ENCODE measurements at regions not wholly inside any gene's neighbourhood (a gene's known extent, or its start where the extent isn't known, plus 50 kb on each side); places are given as distances from the start of the nearest gene placed in this dataset.

DNA sequence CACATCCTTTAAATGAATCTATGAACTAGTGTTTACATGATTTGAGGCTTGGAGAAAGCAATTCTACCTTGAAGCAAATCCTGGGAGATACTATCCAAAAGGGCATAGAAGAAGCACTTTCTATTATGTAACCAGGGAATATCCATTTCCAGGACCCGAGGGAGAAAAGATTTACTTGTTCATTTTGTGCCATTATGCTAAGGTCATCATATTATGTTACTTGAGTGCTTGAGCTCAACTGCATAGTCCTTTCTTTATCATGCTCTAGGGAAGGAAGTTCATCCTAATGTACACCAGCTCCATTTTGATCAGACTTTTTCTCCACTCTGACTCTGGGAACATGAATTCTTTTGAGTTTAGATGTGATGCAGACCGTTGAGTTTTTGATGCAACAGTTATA is 188.6 kb upstream of the SNX7 start:
- no peaks in the 10 kb centered on the region for H3K9me3 Mint-ChIP-seq

DNA sequence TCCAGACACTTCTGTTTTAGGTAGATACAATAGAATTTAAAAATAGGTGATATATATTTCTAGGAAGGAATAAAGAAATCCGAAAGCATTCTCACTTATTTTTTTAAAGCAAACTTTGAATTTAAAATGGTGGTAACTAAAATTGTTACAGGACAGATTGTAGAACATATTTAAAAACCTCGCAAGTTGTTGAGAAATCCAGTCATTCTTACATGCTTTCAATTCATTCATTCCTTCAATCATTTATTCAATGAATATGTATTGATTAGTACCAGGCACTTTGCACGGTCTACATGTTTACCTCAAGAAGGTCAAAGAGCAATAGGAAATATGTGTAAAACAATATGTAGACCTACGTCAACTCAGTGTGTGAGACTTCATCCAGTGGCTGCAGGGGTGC is 189.9 kb upstream of the SNX7 start:
- Mint-ChIP-seq H3K27me3 (ENCODE audit: low read depth) (peaks cover 9% of the 10 kb centered on the region), H3K9me3 (no peaks in the 10 kb centered on the region)

More for the DNA sequence above, 188.6 kb upstream of the SNX7 start:
- TF ChIP-seq, protein P1, sequence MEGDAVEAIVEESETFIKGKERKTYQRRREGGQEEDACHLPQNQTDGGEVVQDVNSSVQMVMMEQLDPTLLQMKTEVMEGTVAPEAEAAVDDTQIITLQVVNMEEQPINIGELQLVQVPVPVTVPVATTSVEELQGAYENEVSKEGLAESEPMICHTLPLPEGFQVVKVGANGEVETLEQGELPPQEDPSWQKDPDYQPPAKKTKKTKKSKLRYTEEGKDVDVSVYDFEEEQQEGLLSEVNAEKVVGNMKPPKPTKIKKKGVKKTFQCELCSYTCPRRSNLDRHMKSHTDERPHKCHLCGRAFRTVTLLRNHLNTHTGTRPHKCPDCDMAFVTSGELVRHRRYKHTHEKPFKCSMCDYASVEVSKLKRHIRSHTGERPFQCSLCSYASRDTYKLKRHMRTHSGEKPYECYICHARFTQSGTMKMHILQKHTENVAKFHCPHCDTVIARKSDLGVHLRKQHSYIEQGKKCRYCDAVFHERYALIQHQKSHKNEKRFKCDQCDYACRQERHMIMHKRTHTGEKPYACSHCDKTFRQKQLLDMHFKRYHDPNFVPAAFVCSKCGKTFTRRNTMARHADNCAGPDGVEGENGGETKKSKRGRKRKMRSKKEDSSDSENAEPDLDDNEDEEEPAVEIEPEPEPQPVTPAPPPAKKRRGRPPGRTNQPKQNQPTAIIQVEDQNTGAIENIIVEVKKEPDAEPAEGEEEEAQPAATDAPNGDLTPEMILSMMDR (IDR thresholded peaks at IDR 0.05; ENCODE audit: unreplicated experiment in 3 of 3) = no peak
- Mint-ChIP-seq H3K4me3 (no peak overlapping the region), H3K27me3 (ENCODE audit: low read depth) (peaks cover 9% of the 10 kb centered on the region), H3K27ac (no peak overlapping the region), H3K4me1 (no peaks in the 10 kb centered on the region), H3K36me3 (ENCODE audit: low read depth) (no peaks in the 10 kb centered on the region)

DNA sequence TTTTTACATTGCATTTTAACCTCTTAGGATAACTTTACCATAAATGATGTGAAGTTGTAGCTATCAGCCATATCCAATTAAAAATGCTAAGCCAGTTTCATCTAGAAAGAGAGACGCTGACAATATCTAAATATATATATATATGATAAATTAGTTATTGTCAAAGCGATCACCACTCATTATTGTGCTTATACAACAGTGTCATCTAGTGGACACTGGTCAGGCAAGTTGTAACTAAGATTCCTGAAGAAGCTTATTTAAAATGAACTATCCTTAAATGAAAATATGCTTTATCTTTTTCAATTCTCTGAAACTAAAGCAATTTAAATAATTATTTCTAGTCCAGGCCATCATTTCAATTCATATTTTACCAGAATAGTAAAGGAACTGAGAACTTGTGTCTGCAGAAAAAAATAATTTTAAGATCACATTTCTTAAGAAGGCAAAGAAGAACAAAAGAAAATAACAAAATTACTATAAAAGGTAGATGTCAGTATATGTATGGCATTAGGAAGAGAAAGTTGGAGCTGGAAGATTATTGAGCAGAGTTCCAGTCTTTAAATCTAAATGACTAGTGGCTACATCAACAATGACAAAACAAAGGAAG is 193.3 kb upstream of the SNX7 start:
- no peaks in the 10 kb centered on the region for H3K36me3 Mint-ChIP-seq (ENCODE audit: low read depth)
- no peaks in the 10 kb centered on the region for H3K9me3 Mint-ChIP-seq
- H3K27me3 Mint-ChIP-seq (ENCODE audit: low read depth) = peaks cover 10% of the 10 kb centered on the region
- no peak overlapping the region for H3K27ac Mint-ChIP-seq
- H3K4me3 Mint-ChIP-seq = no peak overlapping the region
- peaks cover 3% of the 10 kb centered on the region for H3K4me1 Mint-ChIP-seq
- TF ChIP-seq, protein P1 (IDR thresholded peaks at IDR 0.05; ENCODE audit: unreplicated experiment in 3 of 3) = peak; percentile 86 to 91 (median 88)

More for the DNA sequence above, 189.9 kb upstream of the SNX7 start:
- no peaks in the 10 kb centered on the region for H3K36me3 Mint-ChIP-seq (ENCODE audit: low read depth)
- H3K4me3 Mint-ChIP-seq = no peak overlapping the region
- H3K4me1 Mint-ChIP-seq = peaks cover 3% of the 10 kb centered on the region
- TF ChIP-seq, protein P1 (IDR thresholded peaks at IDR 0.05; ENCODE audit: unreplicated experiment in 3 of 3) = no peak
- no peak overlapping the region for H3K27ac Mint-ChIP-seq

DNA sequence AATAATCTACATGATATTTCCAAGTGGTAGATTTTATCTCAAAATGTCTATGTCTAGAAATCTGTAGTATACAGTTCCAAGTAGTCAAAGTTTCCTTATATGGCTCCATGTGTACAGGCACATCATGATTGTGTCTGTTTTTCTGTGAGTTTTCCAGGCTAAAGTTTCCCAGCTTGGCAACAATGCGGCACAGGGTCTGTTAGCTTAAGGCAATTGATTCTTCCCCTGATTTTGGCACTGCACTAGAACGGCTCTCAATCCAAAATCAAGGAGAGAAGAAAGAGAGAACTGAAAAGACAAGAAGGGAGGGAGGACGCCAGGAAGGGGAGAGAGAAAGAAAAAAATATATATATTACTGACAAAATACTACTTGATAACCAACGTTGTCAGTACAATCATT is 193.9 kb upstream of the SNX7 start:
- Mint-ChIP-seq H3K4me3 (peak overlapping the region in 2 of 3 experiments; percentile 59 to 63), H3K27ac (peak overlapping the region in 1 of 3 experiments; percentile 28), H3K36me3 (ENCODE audit: low read depth) (no peaks in the 10 kb centered on the region), H3K4me1 (peaks cover 3% of the 10 kb centered on the region), H3K9me3 (no peaks in the 10 kb centered on the region), H3K27me3 (ENCODE audit: low read depth) (peaks cover 10% of the 10 kb centered on the region)
- TF ChIP-seq, protein P1 (IDR thresholded peaks at IDR 0.05; ENCODE audit: unreplicated experiment in 3 of 3) = no peak

DNA sequence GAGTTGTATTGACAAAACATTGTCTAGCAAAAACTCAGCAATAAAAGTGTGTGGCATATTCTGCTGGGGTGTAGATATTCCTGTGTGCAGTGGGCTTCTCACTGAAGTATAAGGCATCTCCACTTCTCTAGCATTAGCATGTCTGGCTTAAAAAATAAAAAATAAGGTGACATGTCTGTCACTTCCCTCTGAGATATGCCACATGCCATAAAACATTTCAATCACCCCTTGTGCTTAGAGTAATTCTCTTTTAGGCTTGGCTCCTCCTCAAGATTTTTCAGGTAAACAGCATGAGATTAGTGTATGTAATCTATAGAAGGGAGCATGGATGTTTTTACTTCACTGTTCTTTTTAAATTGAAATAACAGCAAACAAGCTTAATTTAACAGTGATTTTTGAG is 194.4 kb upstream of the SNX7 start:
- Mint-ChIP-seq H3K36me3 (ENCODE audit: low read depth) (no peaks in the 10 kb centered on the region), H3K9me3 (no peaks in the 10 kb centered on the region), H3K4me3 (no peak overlapping the region), H3K27me3 (ENCODE audit: low read depth) (peaks cover 10% of the 10 kb centered on the region), H3K27ac (no peak overlapping the region), H3K4me1 (peaks cover 3% of the 10 kb centered on the region)
- TF ChIP-seq, protein P1 (IDR thresholded peaks at IDR 0.05; ENCODE audit: unreplicated experiment in 3 of 3) = no peak

DNA sequence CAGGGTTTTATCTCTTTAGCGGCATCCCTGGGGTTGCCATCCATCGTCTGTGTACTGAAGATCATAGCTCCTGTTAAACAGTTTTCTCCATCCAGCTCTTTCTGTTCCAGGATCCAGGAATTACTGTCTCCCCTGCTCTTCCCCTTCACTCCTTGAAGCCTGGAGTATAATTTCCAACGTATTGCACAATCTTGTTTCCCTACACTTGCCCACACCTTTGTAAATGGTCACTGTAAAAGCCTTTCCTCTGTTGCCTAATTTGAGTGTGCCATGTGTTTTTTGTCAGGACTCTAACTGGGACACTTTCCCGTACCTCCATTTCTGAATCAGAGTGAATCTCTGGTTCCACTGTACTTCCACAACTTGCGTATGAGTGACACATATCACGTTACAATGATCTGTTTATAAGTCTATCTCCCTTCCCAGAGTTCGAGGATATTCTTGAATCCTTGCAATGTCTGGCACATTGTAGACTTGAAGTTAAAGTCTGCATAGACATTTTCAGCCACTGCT is 199.6 kb upstream of the SNX7 start:
- H3K4me3 Mint-ChIP-seq = no peak overlapping the region
- H3K9me3 Mint-ChIP-seq = no peaks in the 10 kb centered on the region
- peaks cover 4% of the 10 kb centered on the region for H3K27me3 Mint-ChIP-seq (ENCODE audit: low read depth)
- H3K27ac Mint-ChIP-seq = no peak overlapping the region
- TF ChIP-seq, protein P1 (IDR thresholded peaks at IDR 0.05; ENCODE audit: unreplicated experiment in 3 of 3) = no peak
- no peaks in the 10 kb centered on the region for H3K4me1 Mint-ChIP-seq
- H3K36me3 Mint-ChIP-seq (ENCODE audit: low read depth) = no peaks in the 10 kb centered on the region

All from nephron (organoid).